ENCODE measurements at regions not wholly inside any gene's neighbourhood (a gene's known extent, or its start where the extent isn't known, plus 50 kb on each side); places are given as distances from the start of the nearest gene placed in this dataset.
A peak's percentile ranks its signal among the peaks of the same experiment; 100 is the strongest.

DNA sequence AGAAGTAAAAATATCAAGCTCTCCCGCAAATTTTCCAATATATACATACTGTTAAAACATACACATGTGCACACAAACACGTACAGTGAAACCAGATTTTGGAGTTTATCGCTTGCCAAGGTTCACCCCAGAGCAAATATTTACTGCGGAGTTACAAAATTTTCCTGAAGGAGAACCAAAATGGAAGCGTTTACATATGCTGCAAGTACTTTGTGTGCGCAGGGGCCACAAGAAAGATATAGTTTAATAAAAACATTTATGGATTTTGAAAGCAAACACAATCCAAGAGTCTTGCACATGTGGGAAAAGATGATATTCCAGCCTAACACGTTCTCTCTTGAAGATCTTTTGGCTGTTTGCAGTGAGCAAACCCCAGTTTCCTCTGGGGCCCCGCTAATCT lies 301.3 kb upstream of the NFE2L3 start:
- Histone ChIP-seq H3K36me3 (replicated peaks in 1 of 2) (no peaks in the 10 kb centered on the region), H3K9me3 (replicated peaks in 1 of 3) (no peaks in the 10 kb centered on the region), H3K27me3 (peaks cover 34% of the 10 kb centered on the region), H3K4me3 (no peak overlapping the region), H3K27ac (peak overlapping the region in 3 of 5 donors; percentile 64 to 77 (median 66)), H3K4me1 (replicated peaks in 1 of 2) (peaks cover 10 to 45% of the 10 kb centered on the region in 2 donors)
- TF ChIP-seq, protein P1, sequence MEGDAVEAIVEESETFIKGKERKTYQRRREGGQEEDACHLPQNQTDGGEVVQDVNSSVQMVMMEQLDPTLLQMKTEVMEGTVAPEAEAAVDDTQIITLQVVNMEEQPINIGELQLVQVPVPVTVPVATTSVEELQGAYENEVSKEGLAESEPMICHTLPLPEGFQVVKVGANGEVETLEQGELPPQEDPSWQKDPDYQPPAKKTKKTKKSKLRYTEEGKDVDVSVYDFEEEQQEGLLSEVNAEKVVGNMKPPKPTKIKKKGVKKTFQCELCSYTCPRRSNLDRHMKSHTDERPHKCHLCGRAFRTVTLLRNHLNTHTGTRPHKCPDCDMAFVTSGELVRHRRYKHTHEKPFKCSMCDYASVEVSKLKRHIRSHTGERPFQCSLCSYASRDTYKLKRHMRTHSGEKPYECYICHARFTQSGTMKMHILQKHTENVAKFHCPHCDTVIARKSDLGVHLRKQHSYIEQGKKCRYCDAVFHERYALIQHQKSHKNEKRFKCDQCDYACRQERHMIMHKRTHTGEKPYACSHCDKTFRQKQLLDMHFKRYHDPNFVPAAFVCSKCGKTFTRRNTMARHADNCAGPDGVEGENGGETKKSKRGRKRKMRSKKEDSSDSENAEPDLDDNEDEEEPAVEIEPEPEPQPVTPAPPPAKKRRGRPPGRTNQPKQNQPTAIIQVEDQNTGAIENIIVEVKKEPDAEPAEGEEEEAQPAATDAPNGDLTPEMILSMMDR (IDR thresholded peaks at IDR 0.05) = no peak
- no peak for TF ChIP-seq POLR2A (IDR thresholded peaks at IDR 0.05)
- intact Hi-C loops (cut with DNase I) = loop anchor here (5.0 to 10.0 kb wide), 3 partner anchors 283 to 596 kb away; no protein-coding TSS in a partner anchor
- 90 to 91% (median 91%) methylated on average over 8 of the region's 8 CpGs for WGBS, 4 donors
- DNase-seq = no peak

DNA sequence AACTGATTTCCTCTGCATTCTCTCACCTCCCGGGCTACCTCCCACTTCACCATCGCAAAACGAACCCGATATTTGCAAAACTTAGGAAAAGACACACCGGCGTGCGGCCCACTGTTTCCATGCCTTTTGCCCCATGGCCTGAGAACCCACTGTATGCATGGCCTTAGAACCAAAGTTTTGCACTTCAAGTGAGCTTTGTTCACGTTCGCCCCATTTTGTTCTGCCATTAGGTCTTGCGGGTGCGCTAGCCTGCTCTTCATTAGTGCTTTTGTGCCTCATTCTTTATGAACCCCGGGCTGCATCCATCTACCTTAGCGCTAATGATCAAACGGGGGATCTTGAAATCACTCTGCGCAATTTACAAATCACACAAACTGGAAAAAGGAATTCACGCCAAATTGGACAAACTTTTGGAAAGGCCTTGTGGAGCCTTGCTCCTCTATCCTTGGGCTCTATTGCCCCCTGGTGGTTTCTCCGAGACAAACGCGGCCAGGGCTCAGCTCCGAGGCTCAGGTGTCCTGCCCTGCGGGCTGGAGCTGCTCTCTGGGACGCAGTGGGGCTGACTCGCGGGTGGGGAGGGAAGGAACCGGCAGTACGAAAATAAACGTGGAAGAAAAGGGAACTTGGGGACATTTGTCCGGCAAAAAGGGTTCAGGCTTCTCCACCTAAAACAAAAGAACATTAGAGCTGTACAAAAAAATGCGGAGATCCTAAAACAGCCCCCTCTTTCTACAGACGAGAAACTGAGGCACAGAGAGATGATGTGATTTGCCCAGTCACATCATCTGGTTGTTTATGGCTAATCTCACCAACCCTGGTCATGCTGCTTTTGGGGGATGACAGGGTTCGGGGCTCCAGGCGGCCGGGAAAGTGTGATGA lies 300.4 kb upstream of the NFE2L3 start:
- H3K27ac ChIP-seq = peak overlapping the region in 3 of 5 donors; percentile 41 to 74 (median 48)
- H3K9me3 ChIP-seq (replicated peaks in 1 of 3) = no peaks in the 10 kb centered on the region
- no peaks in the 10 kb centered on the region for H3K36me3 ChIP-seq (replicated peaks in 1 of 2)
- WGBS, 4 donors = 42 to 46% (median 44%) methylated on average over 33 of the region's 33 CpGs
- DNase-seq = peak; percentile 77 to 94 (median 83)
- peaks cover 43% of the 10 kb centered on the region for H3K27me3 ChIP-seq
- peaks cover 10 to 45% of the 10 kb centered on the region in 2 donors for H3K4me1 ChIP-seq (replicated peaks in 1 of 2)
- intact Hi-C loops (cut with DNase I) = loop anchor here (5.0 to 10.0 kb wide), 3 partner anchors 284 to 597 kb away; no protein-coding TSS in a partner anchor
- TF ChIP-seq, protein P1 (IDR thresholded peaks at IDR 0.05) = peak; percentile 74 to 94 (median 88)
- no peak for TF ChIP-seq POLR2A (IDR thresholded peaks at IDR 0.05)
- peak overlapping the region in 1 of 4 donors; percentile 42 for H3K4me3 ChIP-seq

DNA sequence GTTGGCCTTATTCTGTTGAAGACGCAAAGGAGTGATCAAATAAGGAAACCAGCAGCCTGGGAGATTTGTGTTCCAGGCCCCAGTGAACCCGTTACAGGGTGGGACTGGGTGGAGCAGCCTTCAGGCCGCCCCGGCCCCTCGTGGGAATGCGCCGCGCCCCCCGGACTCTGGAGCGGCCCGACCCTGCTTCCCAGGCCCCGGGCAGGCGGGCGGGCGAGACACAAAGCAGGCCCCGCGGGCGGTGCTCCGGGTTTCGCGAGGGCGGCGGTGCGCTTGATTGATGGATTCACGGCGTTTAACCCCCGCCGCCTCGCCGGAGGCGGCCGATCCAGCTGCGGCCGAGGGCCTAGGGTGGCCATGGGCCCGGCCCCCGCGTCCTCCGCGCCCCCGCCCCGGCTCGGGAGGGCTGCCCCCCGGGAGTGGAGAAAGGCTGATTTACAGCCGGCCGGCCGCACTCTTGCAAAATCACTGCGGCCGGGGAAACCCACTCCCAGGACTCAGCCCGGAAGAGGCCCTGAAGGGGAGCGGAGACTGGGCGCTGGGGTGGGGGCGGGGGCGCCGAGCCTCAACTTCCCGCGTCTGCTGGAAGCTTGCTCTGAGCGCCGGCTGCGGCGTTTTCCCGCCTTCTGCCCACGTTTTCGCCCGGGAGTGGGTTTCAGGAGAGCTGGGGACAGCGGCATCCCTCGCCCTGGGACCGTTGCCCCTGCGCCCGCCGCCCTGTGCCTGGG lies 299.6 kb upstream of the NFE2L3 start:
- DNase-seq = peak in 1 of 7 donors; percentile 25
- Histone ChIP-seq H3K9me3 (replicated peaks in 1 of 3) (no peaks in the 10 kb centered on the region), H3K27me3 (peaks cover 45% of the 10 kb centered on the region), H3K27ac (peak overlapping the region in 3 of 5 donors; percentile 41 to 74 (median 48)), H3K4me3 (peak overlapping the region in 1 of 4 donors; percentile 42), H3K4me1 (replicated peaks in 1 of 2) (peaks cover 10 to 40% of the 10 kb centered on the region in 2 donors), H3K36me3 (replicated peaks in 1 of 2) (no peaks in the 10 kb centered on the region)
- intact Hi-C loops (cut with DNase I) = loop anchor here (5.0 to 10.0 kb wide), 3 partner anchors 285 to 598 kb away; no protein-coding TSS in a partner anchor
- no peak for TF ChIP-seq POLR2A (IDR thresholded peaks at IDR 0.05)
- TF ChIP-seq, protein P1 (IDR thresholded peaks at IDR 0.05) = no peak
- WGBS, 4 donors = 10 to 50% (median 18%) methylated on average over 7 to 70 of the region's 70 CpGs

DNA sequence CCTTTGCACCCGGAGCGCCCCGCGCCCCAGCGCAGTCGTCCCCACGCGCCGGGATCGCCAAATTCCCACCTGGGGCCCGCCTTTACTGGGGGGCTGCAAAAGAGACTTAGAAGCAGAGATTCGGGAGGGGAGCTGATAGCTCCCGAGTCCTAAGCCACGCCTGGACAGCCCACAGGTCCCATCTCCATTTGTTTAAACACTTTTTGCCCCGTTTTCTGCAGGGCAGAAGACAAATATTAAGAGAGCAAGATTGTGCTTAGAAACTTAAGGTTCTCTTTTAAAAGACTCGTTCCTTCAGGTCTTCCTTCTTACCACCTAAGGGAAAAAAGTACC lies 299.1 kb upstream of the NFE2L3 start:
- intact Hi-C loops (cut with DNase I) = loop anchor here (5.0 to 10.0 kb wide), 3 partner anchors 286 to 598 kb away; no protein-coding TSS in a partner anchor
- Histone ChIP-seq H3K9me3 (replicated peaks in 1 of 3) (no peaks in the 10 kb centered on the region), H3K36me3 (replicated peaks in 1 of 2) (no peaks in the 10 kb centered on the region), H3K4me1 (replicated peaks in 1 of 2) (peaks cover 10 to 39% of the 10 kb centered on the region in 2 donors), H3K27me3 (peaks cover 50% of the 10 kb centered on the region), H3K4me3 (peak overlapping the region in 1 of 4 donors; percentile 42), H3K27ac (peak overlapping the region in 2 of 5 donors; percentile 22 to 74)
- WGBS, 4 donors = 36 to 46% (median 42%) methylated on average over 11 to 16 of the region's 16 CpGs
- TF ChIP-seq, protein P1 (IDR thresholded peaks at IDR 0.05) = no peak
- TF ChIP-seq POLR2A (IDR thresholded peaks at IDR 0.05) = no peak
- no peak for DNase-seq

Measured in adrenal gland (tissue), 9 donors.